GM18951 (cell line): ENCODE measurements at regions not wholly inside any gene's neighbourhood (a gene's known extent, or its start where the extent isn't known, plus 50 kb on each side); places are given as distances from the start of the nearest gene placed in this dataset.
"Not testable (repeated sequence)": the region's sequence is repeated elsewhere in the genome, so short reads cannot be mapped to it uniquely, and the experiment has no call there.

Source experiments
- POLR2A ChIP-seq: IDR thresholded peaks from 4 replicates; pipeline ENCODE4 v1.6.1; 2011; ENCODE audit warnings: mild to moderate bottlenecking; ENCODE audit not compliant: insufficient read length, insufficient read depth; ENCODE audit errors: extremely low read depth
- in situ Hi-C: fragments of 300-500 bp; cut with MboI; formaldehyde crosslinking; loops from one replicate; pipeline ENCODE4 v1.12.0; 2022; ENCODE audit warnings: low sequenced_read_pairs, mixed read lengths, inconsistent platforms; ENCODE audit not compliant: unreplicated experiment

DNA sequence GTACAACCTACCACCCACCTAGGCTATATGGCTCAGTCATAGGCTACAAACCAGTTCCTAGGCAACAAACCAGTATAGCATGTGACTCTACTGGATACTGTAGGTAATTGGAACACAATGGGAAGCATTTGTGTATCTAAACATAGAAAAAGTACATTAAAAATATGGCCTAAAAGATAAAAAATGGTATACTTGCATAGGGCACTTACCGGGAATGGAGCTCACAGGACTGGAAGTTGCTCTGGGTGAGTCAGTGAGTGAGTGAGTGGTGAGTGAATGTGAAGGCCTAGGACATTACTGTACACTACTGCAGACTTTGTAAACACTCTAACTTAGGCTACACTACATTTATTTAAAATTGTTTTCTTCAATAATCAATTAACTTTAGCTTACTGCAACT is 139.2 kb upstream of the RBPJ start:
- in situ Hi-C loops, result no loop called here
- no peak for TF ChIP-seq POLR2A

DNA sequence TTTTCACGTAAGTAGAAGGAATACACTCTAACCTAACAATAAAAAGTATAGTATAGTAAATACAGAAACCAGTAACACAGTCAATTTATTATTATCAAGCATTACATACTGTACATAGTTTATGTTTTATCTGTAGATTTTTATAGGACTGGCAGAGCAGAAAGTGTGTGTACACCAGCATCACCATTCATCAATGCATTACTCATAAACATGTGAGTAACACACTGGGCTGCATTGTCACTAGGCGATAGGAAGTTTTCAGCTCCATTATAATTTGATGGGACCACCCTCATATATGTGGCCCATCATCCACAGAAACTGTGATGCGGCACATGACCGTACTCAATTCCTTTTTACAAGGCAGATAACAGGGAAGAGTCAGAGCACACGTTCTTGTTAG is 137.8 kb upstream of the RBPJ start:
- in situ Hi-C loops, result no loop called here
- no peak for TF ChIP-seq POLR2A

DNA sequence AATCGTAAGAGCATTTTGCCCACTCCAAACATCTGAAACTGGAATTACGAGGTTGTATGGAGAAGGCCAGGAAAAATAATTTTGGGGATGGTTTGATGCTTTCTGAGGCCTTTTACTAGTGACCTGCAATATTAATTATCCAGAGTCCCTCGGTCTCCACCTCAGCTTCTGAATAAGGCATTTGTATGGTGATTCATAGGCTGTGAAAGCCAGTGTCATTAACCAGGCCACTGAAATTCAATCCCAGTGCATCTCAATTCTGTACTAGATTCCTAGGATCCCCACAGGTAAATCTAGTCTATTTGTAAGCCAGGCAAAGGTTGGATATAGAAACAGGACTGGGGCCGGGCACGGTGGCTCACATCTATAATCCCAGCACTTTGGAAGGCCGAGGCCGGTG is 135.4 kb upstream of the RBPJ start:
- no peak for TF ChIP-seq POLR2A
- in situ Hi-C loops, result no loop called here

DNA sequence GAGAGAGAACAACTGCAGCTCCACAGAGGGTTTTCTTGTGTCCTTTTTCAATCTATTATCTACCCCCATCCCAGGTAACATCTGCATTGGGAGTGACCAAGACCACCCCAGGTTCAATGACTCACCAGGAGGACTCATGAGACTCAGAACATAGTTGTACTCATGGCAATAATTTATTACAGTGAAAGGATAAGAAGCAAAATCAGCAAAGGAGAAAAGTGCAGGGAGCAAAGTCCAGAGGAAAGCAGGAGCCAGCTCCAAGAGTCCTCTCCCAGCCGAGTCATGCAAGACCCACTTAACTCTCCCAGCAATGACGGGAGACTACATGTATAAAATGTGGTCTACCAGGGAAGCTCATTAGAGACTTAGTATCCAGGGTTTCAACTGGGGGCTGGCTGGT is 129.5 kb upstream of the RBPJ start:
- in situ Hi-C loops, result no loop called here
- TF ChIP-seq POLR2A, result no peak

DNA sequence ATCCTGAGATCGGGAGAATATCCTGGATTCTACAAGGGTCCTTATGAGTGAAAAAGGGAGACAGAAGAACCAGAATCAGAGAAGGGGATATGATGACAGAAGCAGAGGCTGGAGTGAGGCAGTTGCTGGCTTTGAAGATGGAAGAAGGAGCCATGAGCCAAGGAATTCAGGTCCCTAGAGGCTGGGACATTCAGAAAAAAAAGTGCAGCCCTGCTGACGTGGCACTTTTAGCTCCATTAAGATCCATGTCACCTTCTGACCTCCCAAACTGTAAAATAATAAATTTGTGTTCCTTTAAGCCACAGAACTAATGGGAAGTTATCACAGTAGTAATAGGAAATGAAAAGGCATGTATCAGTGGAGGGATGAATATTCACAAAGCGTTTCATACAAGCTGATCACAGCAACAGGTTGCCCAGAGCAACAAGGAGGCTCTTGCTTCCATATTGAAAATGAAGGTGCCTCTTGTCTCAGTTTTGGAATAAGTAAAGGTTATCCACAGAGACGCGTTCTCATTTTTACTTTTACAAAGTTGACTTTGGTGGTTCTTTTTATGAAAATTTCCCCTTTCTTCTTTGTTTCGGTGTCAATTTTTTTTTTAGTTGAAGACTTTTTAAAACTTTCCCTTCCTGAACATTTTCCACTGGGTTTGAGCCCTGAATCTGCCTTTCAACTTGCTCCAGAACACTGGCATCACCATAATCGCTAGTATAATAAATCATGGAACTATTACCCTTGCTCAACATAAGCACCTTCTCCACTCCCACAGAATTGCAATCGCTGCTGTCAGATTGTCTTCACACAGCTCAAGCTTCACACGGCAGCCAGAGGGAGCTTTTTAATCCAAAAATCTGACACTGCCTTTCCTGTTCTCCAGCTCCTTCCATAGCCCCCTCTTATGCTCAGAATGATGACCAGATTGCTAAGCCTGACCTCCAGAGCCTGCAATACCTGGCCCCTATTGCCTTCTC is 127.6 kb upstream of the RBPJ start:
- no peak for TF ChIP-seq POLR2A
- in situ Hi-C loops, result no loop called here

DNA sequence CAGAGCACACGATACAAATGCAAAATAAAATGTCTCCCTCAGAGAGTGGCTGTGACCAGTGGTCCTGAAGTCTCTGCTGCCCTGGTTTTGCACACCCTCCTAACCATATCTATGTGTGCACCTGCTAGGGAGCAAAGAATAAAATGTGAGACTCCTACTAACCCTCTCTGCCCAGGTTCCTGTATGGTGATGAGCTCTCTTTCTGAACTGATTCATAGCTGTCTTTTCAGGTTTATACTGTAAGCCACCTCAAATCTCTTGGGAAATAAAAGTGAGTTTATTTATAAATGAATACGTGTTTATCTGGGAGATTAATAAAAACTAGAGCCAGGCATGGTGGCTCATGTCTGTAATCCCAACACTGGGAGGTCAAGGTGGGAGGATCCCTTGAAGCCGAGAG is 126.0 kb upstream of the RBPJ start:
- in situ Hi-C loops, result no loop called here
- no peak for TF ChIP-seq POLR2A

DNA sequence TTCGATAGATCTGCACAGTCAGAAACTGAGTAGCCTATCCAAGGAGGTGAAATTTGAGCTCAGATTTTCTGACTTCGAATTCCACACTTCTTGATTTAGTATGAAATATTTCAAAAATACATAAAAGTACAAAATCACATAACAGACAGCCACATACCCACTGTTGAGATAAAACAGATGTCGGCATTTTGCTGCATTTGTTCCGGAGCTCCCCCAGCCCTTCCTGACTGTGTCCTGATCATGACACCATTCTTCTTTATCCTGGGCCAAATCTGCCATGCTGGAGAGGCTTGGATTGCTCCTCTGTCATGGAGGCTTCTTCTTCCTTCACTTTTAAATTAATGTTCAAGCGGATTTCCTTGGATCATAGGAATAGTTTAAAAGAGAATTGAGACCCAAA is 124.2 kb upstream of the RBPJ start:
- no peak for TF ChIP-seq POLR2A
- in situ Hi-C loops, result no loop called here

DNA sequence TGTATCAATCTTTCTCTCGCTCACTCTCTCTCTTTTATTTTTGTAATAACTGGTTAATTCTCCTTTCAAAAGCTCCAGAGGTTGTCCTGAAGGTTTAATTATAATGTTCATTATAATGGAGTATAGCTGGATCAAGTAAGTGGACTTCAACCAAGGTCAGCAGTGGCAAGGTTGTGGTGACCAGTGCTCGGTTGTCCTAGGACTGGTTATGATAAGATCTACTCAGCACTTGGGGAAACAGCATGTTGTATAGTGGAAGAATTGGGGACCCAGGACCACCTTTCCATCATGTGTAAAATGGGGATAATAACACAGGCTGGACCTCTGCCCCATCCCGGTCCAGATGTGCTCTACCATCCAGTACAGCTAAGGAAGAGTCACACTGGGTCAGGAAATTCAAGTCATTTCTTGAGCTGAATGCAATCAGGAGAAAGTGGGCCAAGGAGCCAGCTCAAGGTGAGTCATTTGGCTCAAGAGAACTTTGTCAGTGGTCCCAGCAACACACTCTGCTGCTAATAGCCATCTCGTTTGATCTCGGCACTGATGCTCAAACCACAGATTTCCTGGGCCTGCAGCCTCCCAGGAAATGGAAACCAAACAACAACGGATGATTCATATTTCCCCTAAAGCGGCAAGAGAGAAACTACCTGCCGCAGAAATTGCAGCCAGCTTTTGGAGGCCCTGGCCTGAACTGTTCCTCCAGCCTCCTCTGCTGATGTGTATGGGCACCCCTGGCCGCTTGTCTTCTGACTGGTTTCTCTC is 123.6 kb upstream of the RBPJ start:
- no peak for TF ChIP-seq POLR2A
- in situ Hi-C loops, result no loop called here

DNA sequence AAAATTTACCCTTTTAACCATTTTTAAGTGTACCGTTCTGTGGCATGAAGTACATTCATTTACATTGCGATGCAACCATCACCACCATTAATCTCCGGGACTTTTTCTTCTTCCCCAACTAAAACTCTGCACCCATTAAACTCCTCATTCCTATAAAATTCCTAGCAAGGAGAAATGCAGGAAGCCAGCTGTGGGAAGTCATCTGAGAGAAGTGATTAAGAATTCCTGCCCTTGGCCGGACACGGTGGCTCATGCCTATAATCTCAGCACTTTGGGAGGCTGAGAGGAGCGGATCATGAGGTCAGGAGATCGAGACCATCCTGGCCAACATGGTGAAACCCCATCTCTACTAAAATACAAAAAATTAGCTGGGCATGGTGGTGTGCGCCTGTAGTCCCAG is 121.9 kb upstream of the RBPJ start:
- in situ Hi-C loops, result not testable (repeated sequence)

DNA sequence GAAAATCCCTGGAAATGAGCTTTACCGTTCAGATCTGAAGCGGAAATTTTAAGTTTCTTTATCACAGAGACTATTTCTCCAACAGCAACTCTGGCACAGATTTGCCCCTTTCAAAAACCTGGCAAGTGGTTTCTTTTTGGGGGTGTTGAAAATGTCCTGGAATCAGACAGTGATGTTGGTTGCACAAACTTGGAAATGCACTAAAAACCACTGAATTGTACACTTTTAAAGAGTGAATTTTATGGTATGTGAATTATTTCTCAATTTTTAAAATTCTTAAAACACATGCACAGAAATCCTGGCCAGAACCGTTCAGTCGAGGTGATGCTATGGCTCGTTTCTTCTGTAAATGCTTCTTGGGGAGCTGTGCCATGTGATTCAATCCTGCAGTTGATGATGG is 121.2 kb upstream of the RBPJ start:
- TF ChIP-seq POLR2A, result no peak
- in situ Hi-C loops, result no loop called here

DNA sequence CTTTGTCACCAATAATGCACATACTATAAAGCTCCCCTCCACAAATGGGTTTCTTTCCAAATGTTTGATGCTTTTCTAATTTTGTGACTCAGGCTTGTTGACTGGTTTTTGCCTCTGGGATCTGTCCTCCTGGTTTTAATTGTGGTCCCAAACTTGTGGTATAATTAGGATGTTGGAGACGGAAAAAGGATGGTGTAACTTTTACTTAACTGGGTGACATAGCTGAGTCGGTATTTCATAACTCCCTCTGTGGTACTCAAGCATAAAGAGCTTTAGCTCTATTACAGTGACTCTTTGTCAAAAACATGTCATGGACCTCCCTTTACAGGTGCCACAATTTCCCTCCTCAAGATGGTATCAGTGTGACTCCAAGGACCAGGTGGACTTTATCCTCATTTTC is 119.7 kb upstream of the RBPJ start:
- no peak for TF ChIP-seq POLR2A
- in situ Hi-C loops, result no loop called here

DNA sequence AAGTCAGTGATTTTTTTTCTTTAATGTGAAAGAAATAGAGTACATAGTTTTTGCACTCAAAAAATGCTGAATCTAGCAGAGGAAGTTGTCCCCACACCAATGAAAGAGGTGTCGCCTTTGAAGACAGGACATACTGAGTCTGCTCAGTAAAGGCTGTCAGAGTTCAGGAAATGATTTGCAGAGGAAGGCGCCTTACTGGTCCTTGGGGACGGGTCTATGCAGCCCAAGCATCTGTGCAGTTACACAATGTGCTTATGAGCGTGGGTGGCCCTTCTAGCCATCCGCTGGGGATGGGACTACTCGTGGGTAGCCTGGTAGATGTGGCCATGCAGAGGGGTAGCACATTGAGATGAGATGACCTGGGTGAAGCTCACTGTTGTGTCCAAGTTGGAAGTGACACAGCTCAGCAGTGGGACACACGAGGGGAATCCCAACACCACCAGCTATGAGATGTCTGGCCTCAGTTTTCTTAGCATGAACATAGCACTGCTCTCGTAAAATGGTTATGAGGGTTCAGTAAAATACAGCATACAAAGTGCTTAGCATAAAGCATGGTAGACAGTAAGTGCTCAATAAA is 116.5 kb upstream of the RBPJ start:
- TF ChIP-seq POLR2A, result no peak
- in situ Hi-C loops, result no loop called here

DNA sequence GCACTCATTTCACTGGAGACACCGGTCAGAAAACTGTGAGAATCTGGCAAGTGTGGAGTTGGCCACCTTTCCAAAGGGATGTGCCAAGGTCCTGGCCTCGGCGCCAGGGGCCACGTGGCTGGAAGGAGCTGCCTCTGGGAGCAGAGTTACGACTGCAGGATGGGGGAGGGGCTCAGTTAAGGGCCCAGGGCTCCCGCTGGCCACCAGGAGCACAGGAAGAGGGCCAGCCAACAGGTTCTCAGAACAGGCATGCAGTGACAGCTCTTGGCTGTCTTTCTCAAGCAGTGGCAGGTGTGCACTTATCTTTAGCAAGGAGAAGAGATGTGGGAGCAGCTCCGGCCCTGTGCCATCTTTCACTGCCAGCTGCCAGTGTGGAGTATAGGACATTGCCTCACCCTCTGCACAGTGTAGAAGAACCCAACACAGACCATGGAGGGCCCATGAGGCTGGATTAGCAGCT is 115.9 kb upstream of the RBPJ start:
- in situ Hi-C loops, result no loop called here
- no peak for TF ChIP-seq POLR2A
